SK-N-MC (cell line): ENCODE measurements at regions not wholly inside any gene's neighbourhood (a gene's known extent, or its start where the extent isn't known, plus 50 kb on each side); places are given as distances from the start of the nearest gene placed in this dataset.

Experiments
- EZH2 ChIP-seq: fragments of 200-600 bp; sonication (generic); IDR thresholded peaks from one replicate; pipeline ENCODE4 v1.6.1; 2017; ENCODE audit warnings: antibody characterized with exemption
- FOXP2 ChIP-seq: optimal IDR thresholded peaks from 2 replicates; pipeline ENCODE3; 2011; ENCODE audit warnings: mild to moderate bottlenecking, moderate library complexity; ENCODE audit not compliant: insufficient read depth; ENCODE audit errors: extremely low read length, control extremely low read depth
- POLR2AphosphoS5 ChIP-seq: IDR thresholded peaks from 2 replicates; pipeline ENCODE4 v1.6.1; 2012; ENCODE audit warnings: mild to moderate bottlenecking, low read depth, low read length, borderline replicate concordance

DNA sequence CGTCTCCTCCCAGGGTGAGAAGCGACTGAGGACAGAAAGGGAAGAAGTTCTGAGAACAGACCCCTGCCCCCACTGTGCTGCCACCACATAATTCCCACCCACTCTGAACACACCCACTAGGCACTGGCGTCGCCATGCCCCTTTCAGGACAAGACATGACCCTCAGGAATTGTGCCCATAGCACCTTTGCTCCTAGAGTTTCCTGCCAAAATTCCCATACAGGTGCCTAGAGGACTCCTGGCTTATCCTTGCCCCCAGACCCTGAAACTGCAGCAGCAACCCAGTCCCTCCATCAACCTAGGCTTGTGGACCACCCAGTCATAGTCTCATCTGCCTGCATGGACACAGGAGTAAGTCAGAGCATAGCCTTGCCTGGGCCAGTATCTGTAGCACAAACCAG lies 157.7 kb upstream of the ZNF267 start:
- TF ChIP-seq EZH2 (no peak), POLR2AphosphoS5 (no peak), FOXP2 (no peak)
